GM12878 (cell line): ENCODE measurements at regions not wholly inside any gene's neighbourhood (a gene's known extent, or its start where the extent isn't known, plus 50 kb on each side); places are given as distances from the start of the nearest gene placed in this dataset.

Experiments
- ATAC-seq: fragments of 200-7000 bp; cut with Tn5 transposase; 3 replicates; pipeline ENCODE4 v1.9.1; 2020; ENCODE audit warnings: mild to moderate bottlenecking, moderate library complexity
- BruUV-seq: library from RNA; stranded (reverse); fragments of 400-500 nt; replicated peaks from 2 replicates; lab custom pipeline; 2021; lab: Mats Ljungman, UMichigan
- CTCF ChIA-PET: fragments of 300-600 bp; sonication (Branson Sonifier 250); formaldehyde crosslinking; extraction: SDS; loops from one replicate; lab custom pipeline; 2021; ENCODE audit warnings: inconsistent platforms; lab: Yijun Ruan, JAX
- POLR2A ChIA-PET: fragments of 350-600 bp; formaldehyde crosslinking; extraction: SDS; loops from one replicate; lab custom pipeline; 2021; ENCODE audit warnings: inconsistent platforms; lab: Charles Lee
- RAD21 ChIA-PET: fragments of 300-600 bp; sonication (Branson Sonifier 250); formaldehyde crosslinking; loops from one replicate; lab custom pipeline; 2023; ENCODE audit warnings: antibody characterized with exemption; ENCODE audit not compliant: unreplicated experiment; lab: Charles Lee
- SMC1A ChIA-PET: fragments of 300-600 bp; sonication (Branson Sonifier 250); formaldehyde crosslinking; loops from one replicate; lab custom pipeline; 2023; ENCODE audit not compliant: unreplicated experiment, uncharacterized antibody; lab: Charles Lee
- DNase-seq: peaks from one replicate; pipeline ENCODE4 v3.0.0-alpha.2; 2011; ENCODE audit warnings: low read depth, low spot score
- FAIRE-seq: peaks from 3 replicates; lab custom pipeline; 2011; peaks lifted over from hg19 to GRCh38; lab: Jason Lieb, UNC
- H2AFZ ChIP-seq: 2 replicates; pipeline ENCODE4 v1.6.0; 2011; ENCODE audit warnings: low read depth, low read length, control low read depth; ENCODE audit not compliant: control insufficient read depth
- H3K27ac ChIP-seq: 2 replicates; pipeline ENCODE4 v1.5.1; 2011; ENCODE audit warnings: control low read depth; ENCODE audit not compliant: control insufficient read depth, insufficient read depth
- H3K27me3 ChIP-seq, 2 experiments: replicated peaks in 1 of 2; 2 replicates each; pipeline versions ENCODE4 v1.6.0 to v1.6.1; 2011; ENCODE audit warnings: low read length in 1 of 2; ENCODE audit not compliant: control insufficient read depth in 2 of 2, insufficient read depth in 2 of 2
- H3K36me3 ChIP-seq, 2 experiments: 2 replicates each; pipeline ENCODE4 v1.5.1; 2011; ENCODE audit warnings: low read length in 1 of 2; ENCODE audit not compliant: control insufficient read depth in 2 of 2, insufficient read depth in 2 of 2
- H3K4me1 ChIP-seq: 2 replicates; pipeline ENCODE4 v1.6.1; 2011; ENCODE audit warnings: mild to moderate bottlenecking, low read length, moderate library complexity, mixed read lengths; ENCODE audit not compliant: control insufficient read depth, insufficient read depth
- H3K4me2 ChIP-seq: 2 replicates; pipeline ENCODE4 v1.6.0; 2011; ENCODE audit warnings: control low read depth; ENCODE audit not compliant: control insufficient read depth, insufficient read depth
- H3K4me3 ChIP-seq: fragments of 200-600 bp; sonication (generic); 2 replicates; pipeline ENCODE4 v1.5.1; 2016
- H3K79me2 ChIP-seq: 2 replicates; pipeline ENCODE4 v1.6.0; 2011; ENCODE audit warnings: low read length; ENCODE audit not compliant: control insufficient read depth, insufficient read depth
- H3K9ac ChIP-seq: 2 replicates; pipeline ENCODE4 v1.8.0; 2011; ENCODE audit warnings: low read length, control low read depth, mixed read lengths; ENCODE audit not compliant: control insufficient read depth, insufficient read depth
- H3K9me3 ChIP-seq: replicated peaks from 3 replicates; pipeline ENCODE4 v1.5.1; 2011; ENCODE audit warnings: mild to moderate bottlenecking, low read length; ENCODE audit not compliant: control insufficient read depth, insufficient read depth
- H4K20me1 ChIP-seq: 2 replicates; pipeline ENCODE4 v1.6.0; 2011; ENCODE audit not compliant: control insufficient read depth, insufficient read depth
- HDGF ChIP-seq: fragments of 450-650 bp; IDR thresholded peaks from 2 replicates; pipeline ENCODE4 v1.6.1; 2016; ENCODE audit warnings: antibody characterized with exemption
- ZNF217 ChIP-seq: fragments of 450-650 bp; IDR thresholded peaks from 2 replicates; pipeline ENCODE4 v1.6.1; 2017; ENCODE audit warnings: antibody characterized with exemption, mild to moderate bottlenecking
- WGBS: methylation state at CpG from one replicate; pipeline ENCODE4 v1.1.6; 2016; ENCODE audit warnings: low lambda C conversion rate; ENCODE audit not compliant: insufficient replicate concordance, insufficient coverage; ENCODE audit errors: missing lambda C conversion rate; 5-methylcytosine and 5-hydroxymethylcytosine counted together
- in situ Hi-C: fragments of 300-500 bp; cut with MboI; formaldehyde crosslinking; loops from 9 replicates; pipeline ENCODE4 v1.14.3; 2018; ENCODE audit warnings: mixed read lengths
- intact Hi-C: fragments of 100-400 bp; cut with micrococcal nuclease; formaldehyde crosslinking; loops from one replicate; pipeline ENCODE4 v1.14.2; 2022; ENCODE audit not compliant: unreplicated experiment
- TF ChIP-seq, protein P1 (sequence below): fragments of 150-350 bp; IDR thresholded peaks from 2 replicates; pipeline ENCODE4 v1.6.1; 2016; ENCODE audit warnings: low read depth, low read length
- TF ChIP-seq, protein P2 (sequence below): fragments of 450-650 bp; IDR thresholded peaks from 2 replicates; pipeline ENCODE4 v1.6.1; 2017; ENCODE audit warnings: mild to moderate bottlenecking, moderate library complexity

DNA sequence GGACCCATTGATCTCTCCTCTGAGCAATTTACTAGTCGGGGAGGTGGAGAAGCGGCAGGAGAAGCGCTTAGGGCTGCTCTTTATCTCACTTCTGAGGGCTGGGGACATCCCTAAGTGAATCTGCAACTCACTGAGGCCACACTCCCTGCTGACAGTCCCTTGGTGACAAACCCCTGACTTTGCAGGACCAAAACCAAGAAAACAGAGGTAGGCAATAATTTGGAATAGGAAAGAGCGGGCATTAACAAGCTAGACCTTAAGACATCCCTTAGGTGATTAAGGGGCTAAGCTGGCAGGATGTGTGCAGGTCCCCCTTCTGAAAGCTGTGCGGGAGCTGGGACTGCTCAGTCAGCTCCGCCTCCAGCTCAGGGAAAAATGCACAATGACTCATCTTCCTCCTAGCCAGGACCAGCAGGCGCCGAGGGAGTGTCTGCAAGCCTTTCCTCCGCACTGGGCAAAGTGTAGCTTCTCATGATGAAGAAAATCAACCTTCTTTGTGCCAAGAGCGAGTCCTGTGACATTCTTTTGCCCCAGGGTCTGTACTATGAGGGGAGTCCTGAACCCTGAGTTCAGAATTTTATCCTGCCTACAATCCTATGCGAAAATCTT, 63.3 kb downstream of the BOD1L2 start:
- Histone ChIP-seq H3K27me3 (peaks cover 0 to 3% of the 10 kb centered on the region in 2 experiments; a peak in 2 of 4 replicates), H3K4me1 (no peaks in the 10 kb centered on the region; the same call in 1 of the 2 replicates), H3K79me2 (no peaks in the 10 kb centered on the region), H4K20me1 (no peaks in the 10 kb centered on the region; the same call in 1 of the 2 replicates)
- POLR2A ChIA-PET: no interaction called here
- DNase-seq: no peak
- intact Hi-C loops: no loop called here
- no peak for TF ChIP-seq ZNF217
- no peak for TF ChIP-seq HDGF
- TF ChIP-seq, protein P1, sequence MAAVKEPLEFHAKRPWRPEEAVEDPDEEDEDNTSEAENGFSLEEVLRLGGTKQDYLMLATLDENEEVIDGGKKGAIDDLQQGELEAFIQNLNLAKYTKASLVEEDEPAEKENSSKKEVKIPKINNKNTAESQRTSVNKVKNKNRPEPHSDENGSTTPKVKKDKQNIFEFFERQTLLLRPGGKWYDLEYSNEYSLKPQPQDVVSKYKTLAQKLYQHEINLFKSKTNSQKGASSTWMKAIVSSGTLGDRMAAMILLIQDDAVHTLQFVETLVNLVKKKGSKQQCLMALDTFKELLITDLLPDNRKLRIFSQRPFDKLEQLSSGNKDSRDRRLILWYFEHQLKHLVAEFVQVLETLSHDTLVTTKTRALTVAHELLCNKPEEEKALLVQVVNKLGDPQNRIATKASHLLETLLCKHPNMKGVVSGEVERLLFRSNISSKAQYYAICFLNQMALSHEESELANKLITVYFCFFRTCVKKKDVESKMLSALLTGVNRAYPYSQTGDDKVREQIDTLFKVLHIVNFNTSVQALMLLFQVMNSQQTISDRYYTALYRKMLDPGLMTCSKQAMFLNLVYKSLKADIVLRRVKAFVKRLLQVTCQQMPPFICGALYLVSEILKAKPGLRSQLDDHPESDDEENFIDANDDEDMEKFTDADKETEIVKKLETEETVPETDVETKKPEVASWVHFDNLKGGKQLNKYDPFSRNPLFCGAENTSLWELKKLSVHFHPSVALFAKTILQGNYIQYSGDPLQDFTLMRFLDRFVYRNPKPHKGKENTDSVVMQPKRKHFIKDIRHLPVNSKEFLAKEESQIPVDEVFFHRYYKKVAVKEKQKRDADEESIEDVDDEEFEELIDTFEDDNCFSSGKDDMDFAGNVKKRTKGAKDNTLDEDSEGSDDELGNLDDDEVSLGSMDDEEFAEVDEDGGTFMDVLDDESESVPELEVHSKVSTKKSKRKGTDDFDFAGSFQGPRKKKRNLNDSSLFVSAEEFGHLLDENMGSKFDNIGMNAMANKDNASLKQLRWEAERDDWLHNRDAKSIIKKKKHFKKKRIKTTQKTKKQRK: no peak
- TF ChIP-seq, protein P2, sequence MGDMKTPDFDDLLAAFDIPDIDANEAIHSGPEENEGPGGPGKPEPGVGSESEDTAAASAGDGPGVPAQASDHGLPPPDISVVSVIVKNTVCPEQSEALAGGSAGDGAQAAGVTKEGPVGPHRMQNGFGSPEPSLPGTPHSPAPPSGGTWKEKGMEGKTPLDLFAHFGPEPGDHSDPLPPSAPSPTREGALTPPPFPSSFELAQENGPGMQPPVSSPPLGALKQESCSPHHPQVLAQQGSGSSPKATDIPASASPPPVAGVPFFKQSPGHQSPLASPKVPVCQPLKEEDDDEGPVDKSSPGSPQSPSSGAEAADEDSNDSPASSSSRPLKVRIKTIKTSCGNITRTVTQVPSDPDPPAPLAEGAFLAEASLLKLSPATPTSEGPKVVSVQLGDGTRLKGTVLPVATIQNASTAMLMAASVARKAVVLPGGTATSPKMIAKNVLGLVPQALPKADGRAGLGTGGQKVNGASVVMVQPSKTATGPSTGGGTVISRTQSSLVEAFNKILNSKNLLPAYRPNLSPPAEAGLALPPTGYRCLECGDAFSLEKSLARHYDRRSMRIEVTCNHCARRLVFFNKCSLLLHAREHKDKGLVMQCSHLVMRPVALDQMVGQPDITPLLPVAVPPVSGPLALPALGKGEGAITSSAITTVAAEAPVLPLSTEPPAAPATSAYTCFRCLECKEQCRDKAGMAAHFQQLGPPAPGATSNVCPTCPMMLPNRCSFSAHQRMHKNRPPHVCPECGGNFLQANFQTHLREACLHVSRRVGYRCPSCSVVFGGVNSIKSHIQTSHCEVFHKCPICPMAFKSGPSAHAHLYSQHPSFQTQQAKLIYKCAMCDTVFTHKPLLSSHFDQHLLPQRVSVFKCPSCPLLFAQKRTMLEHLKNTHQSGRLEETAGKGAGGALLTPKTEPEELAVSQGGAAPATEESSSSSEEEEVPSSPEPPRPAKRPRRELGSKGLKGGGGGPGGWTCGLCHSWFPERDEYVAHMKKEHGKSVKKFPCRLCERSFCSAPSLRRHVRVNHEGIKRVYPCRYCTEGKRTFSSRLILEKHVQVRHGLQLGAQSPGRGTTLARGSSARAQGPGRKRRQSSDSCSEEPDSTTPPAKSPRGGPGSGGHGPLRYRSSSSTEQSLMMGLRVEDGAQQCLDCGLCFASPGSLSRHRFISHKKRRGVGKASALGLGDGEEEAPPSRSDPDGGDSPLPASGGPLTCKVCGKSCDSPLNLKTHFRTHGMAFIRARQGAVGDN: no peak
- TF ChIP-seq, all 136 proteins: peak for 0
- ATAC-seq: peak; percentile 67
- BruUV-seq: no TSS peak
- Histone ChIP-seq H2AFZ (no peak overlapping the region), H3K36me3 (no peaks in the 10 kb centered on the region), H3K4me2 (0 out of 2 replicates have a peak overlapping the region, but pooled peaks have one; percentile 50), H3K9me3 (no peaks in the 10 kb centered on the region), H3K9ac (no peak overlapping the region), H3K27ac (no peak overlapping the region), H3K4me3 (no peak overlapping the region)
- ChIA-PET SMC1A (interaction anchor here (0.6 kb wide), 1 partner anchor 44 kb away, joined by 3 read pairs; no protein-coding TSS in a partner anchor), RAD21 (no interaction called here), CTCF (no interaction called here)
- WGBS: 5% methylated on average over 11 of the region's 11 CpGs
- in situ Hi-C loops: no loop called here
- FAIRE-seq: no peak
